GM12878 (cell line): ENCODE measurements at regions not wholly inside any gene's neighbourhood (a gene's known extent, or its start where the extent isn't known, plus 50 kb on each side); places are given as distances from the start of the nearest gene placed in this dataset.

Source experiments
- ATAC-seq: fragments of 200-7000 bp; cut with Tn5 transposase; 3 replicates; pipeline ENCODE4 v1.9.1; 2020; ENCODE audit warnings: mild to moderate bottlenecking, moderate library complexity
- BruUV-seq: library from RNA; stranded (reverse); fragments of 400-500 nt; replicated peaks from 2 replicates; lab custom pipeline; 2021; lab: Mats Ljungman, UMichigan
- CTCF ChIA-PET: fragments of 300-600 bp; sonication (Branson Sonifier 250); formaldehyde crosslinking; extraction: SDS; loops from one replicate; lab custom pipeline; 2021; ENCODE audit warnings: inconsistent platforms; lab: Yijun Ruan, JAX
- POLR2A ChIA-PET: fragments of 350-600 bp; formaldehyde crosslinking; extraction: SDS; loops from one replicate; lab custom pipeline; 2021; ENCODE audit warnings: inconsistent platforms; lab: Charles Lee
- RAD21 ChIA-PET: fragments of 300-600 bp; sonication (Branson Sonifier 250); formaldehyde crosslinking; loops from one replicate; lab custom pipeline; 2023; ENCODE audit warnings: antibody characterized with exemption; ENCODE audit not compliant: unreplicated experiment; lab: Charles Lee
- SMC1A ChIA-PET: fragments of 300-600 bp; sonication (Branson Sonifier 250); formaldehyde crosslinking; loops from one replicate; lab custom pipeline; 2023; ENCODE audit not compliant: unreplicated experiment, uncharacterized antibody; lab: Charles Lee
- DNase-seq: peaks from one replicate; pipeline ENCODE4 v3.0.0-alpha.2; 2011; ENCODE audit warnings: low read depth, low spot score
- FAIRE-seq: peaks from 3 replicates; lab custom pipeline; 2011; peaks lifted over from hg19 to GRCh38; lab: Jason Lieb, UNC
- H2AFZ ChIP-seq: 2 replicates; pipeline ENCODE4 v1.6.0; 2011; ENCODE audit warnings: low read depth, low read length, control low read depth; ENCODE audit not compliant: control insufficient read depth
- H3K27ac ChIP-seq: 2 replicates; pipeline ENCODE4 v1.5.1; 2011; ENCODE audit warnings: control low read depth; ENCODE audit not compliant: control insufficient read depth, insufficient read depth
- H3K27me3 ChIP-seq, 2 experiments: replicated peaks in 1 of 2; 2 replicates each; pipeline versions ENCODE4 v1.6.0 to v1.6.1; 2011; ENCODE audit warnings: low read length in 1 of 2; ENCODE audit not compliant: control insufficient read depth in 2 of 2, insufficient read depth in 2 of 2
- H3K36me3 ChIP-seq, 2 experiments: 2 replicates each; pipeline ENCODE4 v1.5.1; 2011; ENCODE audit warnings: low read length in 1 of 2; ENCODE audit not compliant: control insufficient read depth in 2 of 2, insufficient read depth in 2 of 2
- H3K4me1 ChIP-seq: 2 replicates; pipeline ENCODE4 v1.6.1; 2011; ENCODE audit warnings: mild to moderate bottlenecking, low read length, moderate library complexity, mixed read lengths; ENCODE audit not compliant: control insufficient read depth, insufficient read depth
- H3K4me2 ChIP-seq: 2 replicates; pipeline ENCODE4 v1.6.0; 2011; ENCODE audit warnings: control low read depth; ENCODE audit not compliant: control insufficient read depth, insufficient read depth
- H3K4me3 ChIP-seq: fragments of 200-600 bp; sonication (generic); 2 replicates; pipeline ENCODE4 v1.5.1; 2016
- H3K79me2 ChIP-seq: 2 replicates; pipeline ENCODE4 v1.6.0; 2011; ENCODE audit warnings: low read length; ENCODE audit not compliant: control insufficient read depth, insufficient read depth
- H3K9ac ChIP-seq: 2 replicates; pipeline ENCODE4 v1.8.0; 2011; ENCODE audit warnings: low read length, control low read depth, mixed read lengths; ENCODE audit not compliant: control insufficient read depth, insufficient read depth
- H3K9me3 ChIP-seq: replicated peaks from 3 replicates; pipeline ENCODE4 v1.5.1; 2011; ENCODE audit warnings: mild to moderate bottlenecking, low read length; ENCODE audit not compliant: control insufficient read depth, insufficient read depth
- H4K20me1 ChIP-seq: 2 replicates; pipeline ENCODE4 v1.6.0; 2011; ENCODE audit not compliant: control insufficient read depth, insufficient read depth
- BHLHE40 ChIP-seq, 2 experiments: fragments of 450-650 bp in 1 of 2; IDR thresholded peaks; 2 replicates each; pipeline ENCODE4 v1.6.1; 2011 to 2017; ENCODE audit warnings: low read depth in 2 of 2, borderline replicate concordance in 1 of 2, improper control_type of control experiment in 1 of 2, low read length in 1 of 2, mild to moderate bottlenecking in 1 of 2
- CREM ChIP-seq: IDR thresholded peaks from 2 replicates; pipeline ENCODE4 v1.6.1; 2014; ENCODE audit warnings: antibody characterized with exemption, low read depth
- E2F8 ChIP-seq: fragments of 450-650 bp; IDR thresholded peaks from 2 replicates; pipeline ENCODE4 v1.6.1; 2018; ENCODE audit warnings: mild to moderate bottlenecking, low read depth, moderate library complexity; ENCODE audit not compliant: partially characterized antibody
- EED ChIP-seq: sonication (generic); IDR thresholded peaks from 2 replicates; pipeline ENCODE4 v1.6.1; 2016; ENCODE audit warnings: antibody characterized with exemption, low read depth
- ESRRA ChIP-seq: IDR thresholded peaks from 2 replicates; pipeline ENCODE4 v1.6.1; 2012; ENCODE audit warnings: mild to moderate bottlenecking, low read length, improper control_type of control experiment
- FOS ChIP-seq: IDR thresholded peaks from 3 replicates; pipeline ENCODE4 v1.6.1; 2011; ENCODE audit warnings: borderline replicate concordance; ENCODE audit not compliant: insufficient read length; ENCODE audit errors: extremely low read depth
- HSF1 ChIP-seq: fragments of 150-350 bp; IDR thresholded peaks from 2 replicates; pipeline ENCODE4 v1.6.1; 2014; ENCODE audit warnings: mild to moderate bottlenecking, low read depth, low read length
- MXI1 ChIP-seq: fragments of 150-350 bp; IDR thresholded peaks from 2 replicates; pipeline ENCODE4 v1.6.1; 2011; ENCODE audit warnings: low read depth, mild to moderate bottlenecking, inconsistent platforms, low read length, improper control_type of control experiment
- NFIC ChIP-seq: IDR thresholded peaks from 2 replicates; pipeline ENCODE4 v1.6.1; 2012; ENCODE audit warnings: low read depth, mild to moderate bottlenecking, inconsistent platforms, low read length, moderate library complexity
- SMARCA5 ChIP-seq: fragments of 450-650 bp; IDR thresholded peaks from 2 replicates; pipeline ENCODE4 v1.6.1; 2017; ENCODE audit warnings: mild to moderate bottlenecking
- SREBF2 ChIP-seq: IDR thresholded peaks from 2 replicates; pipeline ENCODE4 v1.6.1; 2012; ENCODE audit warnings: mild to moderate bottlenecking, low read length
- WRNIP1 ChIP-seq: IDR thresholded peaks from 2 replicates; pipeline ENCODE4 v1.6.1; 2011; ENCODE audit warnings: low read depth, low read length, improper control_type of control experiment, borderline replicate concordance
- ZNF622 ChIP-seq: fragments of 450-650 bp; IDR thresholded peaks from 2 replicates; pipeline ENCODE4 v1.6.1; 2017; ENCODE audit warnings: mild to moderate bottlenecking, inconsistent platforms
- WGBS: methylation state at CpG from one replicate; pipeline ENCODE4 v1.1.6; 2016; ENCODE audit warnings: low lambda C conversion rate; ENCODE audit not compliant: insufficient replicate concordance, insufficient coverage; ENCODE audit errors: missing lambda C conversion rate; 5-methylcytosine and 5-hydroxymethylcytosine counted together
- in situ Hi-C: fragments of 300-500 bp; cut with MboI; formaldehyde crosslinking; loops from 9 replicates; pipeline ENCODE4 v1.14.3; 2018; ENCODE audit warnings: mixed read lengths
- intact Hi-C: fragments of 100-400 bp; cut with micrococcal nuclease; formaldehyde crosslinking; loops from one replicate; pipeline ENCODE4 v1.14.2; 2022; ENCODE audit not compliant: unreplicated experiment

- H3K4me3 ChIP-seq = no peak overlapping the region
- peak; percentile 81 for ATAC-seq
- H3K27me3 ChIP-seq = no peaks in the 10 kb centered on the region
- ChIA-PET CTCF (interaction anchor here (0.6 to 2.2 kb wide), 3 partner anchors 17 to 855 kb away, joined by 3 to 6 read pairs (median 3); no protein-coding TSS in a partner anchor), SMC1A (no interaction called here), RAD21 (no interaction called here), POLR2A (no interaction called here)
- BruUV-seq = no TSS peak
- FAIRE-seq = no peak
- H3K9me3 ChIP-seq = no peaks in the 10 kb centered on the region
- H3K27ac ChIP-seq = no peak overlapping the region
- in situ Hi-C loops (no loop called here), intact Hi-C loops (no loop called here)
- DNase-seq = no peak
- H3K36me3 ChIP-seq = no peaks in the 10 kb centered on the region
- WGBS = 5% methylated on average over 1 of the region's 1 CpG
- H2AFZ ChIP-seq = no peak overlapping the region
- TF ChIP-seq SMARCA5 (no peak), FOS (no peak), CREM (no peak), HSF1 (no peak), ESRRA (no peak), EED (no peak), WRNIP1 (no peak), E2F8 (no peak), ZNF622 (no peak), BHLHE40 (IDR thresholded peaks at IDR 0.05; ENCODE audit: borderline replicate concordance in 1 of 2, low read depth in 2 of 2, low read length in 1 of 2) (no peak), MXI1 (no peak), NFIC (no peak), SREBF2 (no peak)
- no peaks in the 10 kb centered on the region for H3K79me2 ChIP-seq
- no peak overlapping the region for H3K9ac ChIP-seq
- H4K20me1 ChIP-seq = no peaks in the 10 kb centered on the region
- no peak overlapping the region for H3K4me2 ChIP-seq
- no peaks in the 10 kb centered on the region for H3K4me1 ChIP-seq
Measured at GRCh38 chr1:79694241-79694640, 687.7 kb upstream of the ADGRL4 start.
